ENCODE measurements at regions not wholly inside any gene's neighbourhood (a gene's known extent, or its start where the extent isn't known, plus 50 kb on each side); places are given as distances from the start of the nearest gene placed in this dataset.

GRCh38 chr12:73221836-73222235 lies 949.7 kb downstream of the TRHDE start:
- TF ChIP-seq, protein P1, sequence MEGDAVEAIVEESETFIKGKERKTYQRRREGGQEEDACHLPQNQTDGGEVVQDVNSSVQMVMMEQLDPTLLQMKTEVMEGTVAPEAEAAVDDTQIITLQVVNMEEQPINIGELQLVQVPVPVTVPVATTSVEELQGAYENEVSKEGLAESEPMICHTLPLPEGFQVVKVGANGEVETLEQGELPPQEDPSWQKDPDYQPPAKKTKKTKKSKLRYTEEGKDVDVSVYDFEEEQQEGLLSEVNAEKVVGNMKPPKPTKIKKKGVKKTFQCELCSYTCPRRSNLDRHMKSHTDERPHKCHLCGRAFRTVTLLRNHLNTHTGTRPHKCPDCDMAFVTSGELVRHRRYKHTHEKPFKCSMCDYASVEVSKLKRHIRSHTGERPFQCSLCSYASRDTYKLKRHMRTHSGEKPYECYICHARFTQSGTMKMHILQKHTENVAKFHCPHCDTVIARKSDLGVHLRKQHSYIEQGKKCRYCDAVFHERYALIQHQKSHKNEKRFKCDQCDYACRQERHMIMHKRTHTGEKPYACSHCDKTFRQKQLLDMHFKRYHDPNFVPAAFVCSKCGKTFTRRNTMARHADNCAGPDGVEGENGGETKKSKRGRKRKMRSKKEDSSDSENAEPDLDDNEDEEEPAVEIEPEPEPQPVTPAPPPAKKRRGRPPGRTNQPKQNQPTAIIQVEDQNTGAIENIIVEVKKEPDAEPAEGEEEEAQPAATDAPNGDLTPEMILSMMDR (IDR thresholded peaks at IDR 0.05): no peak
- TF ChIP-seq POLR2AphosphoS5 (IDR thresholded peaks at IDR 0.05; ENCODE audit: low read depth, low read length): no peak
- TF ChIP-seq, protein P2, sequence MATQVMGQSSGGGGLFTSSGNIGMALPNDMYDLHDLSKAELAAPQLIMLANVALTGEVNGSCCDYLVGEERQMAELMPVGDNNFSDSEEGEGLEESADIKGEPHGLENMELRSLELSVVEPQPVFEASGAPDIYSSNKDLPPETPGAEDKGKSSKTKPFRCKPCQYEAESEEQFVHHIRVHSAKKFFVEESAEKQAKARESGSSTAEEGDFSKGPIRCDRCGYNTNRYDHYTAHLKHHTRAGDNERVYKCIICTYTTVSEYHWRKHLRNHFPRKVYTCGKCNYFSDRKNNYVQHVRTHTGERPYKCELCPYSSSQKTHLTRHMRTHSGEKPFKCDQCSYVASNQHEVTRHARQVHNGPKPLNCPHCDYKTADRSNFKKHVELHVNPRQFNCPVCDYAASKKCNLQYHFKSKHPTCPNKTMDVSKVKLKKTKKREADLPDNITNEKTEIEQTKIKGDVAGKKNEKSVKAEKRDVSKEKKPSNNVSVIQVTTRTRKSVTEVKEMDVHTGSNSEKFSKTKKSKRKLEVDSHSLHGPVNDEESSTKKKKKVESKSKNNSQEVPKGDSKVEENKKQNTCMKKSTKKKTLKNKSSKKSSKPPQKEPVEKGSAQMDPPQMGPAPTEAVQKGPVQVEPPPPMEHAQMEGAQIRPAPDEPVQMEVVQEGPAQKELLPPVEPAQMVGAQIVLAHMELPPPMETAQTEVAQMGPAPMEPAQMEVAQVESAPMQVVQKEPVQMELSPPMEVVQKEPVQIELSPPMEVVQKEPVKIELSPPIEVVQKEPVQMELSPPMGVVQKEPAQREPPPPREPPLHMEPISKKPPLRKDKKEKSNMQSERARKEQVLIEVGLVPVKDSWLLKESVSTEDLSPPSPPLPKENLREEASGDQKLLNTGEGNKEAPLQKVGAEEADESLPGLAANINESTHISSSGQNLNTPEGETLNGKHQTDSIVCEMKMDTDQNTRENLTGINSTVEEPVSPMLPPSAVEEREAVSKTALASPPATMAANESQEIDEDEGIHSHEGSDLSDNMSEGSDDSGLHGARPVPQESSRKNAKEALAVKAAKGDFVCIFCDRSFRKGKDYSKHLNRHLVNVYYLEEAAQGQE (IDR thresholded peaks at IDR 0.05; ENCODE audit: insufficient read depth in 1 of 2, low read depth in 2 of 2, low read length in 1 of 2): no peak

Data from Panc1 (cell line).